ENCODE measurements at regions not wholly inside any gene's neighbourhood (a gene's known extent, or its start where the extent isn't known, plus 50 kb on each side); places are given as distances from the start of the nearest gene placed in this dataset.
A peak's percentile ranks its signal among the peaks of the same experiment; 100 is the strongest.

GRCh38 chr22:49271831-49272230 lies 555.8 kb downstream of the BRD1 start:
- intact Hi-C loops (cut with DNase I) = no loop called here
- peak; percentile 13 for DNase-seq (ENCODE audit: low spot score)

DNA sequence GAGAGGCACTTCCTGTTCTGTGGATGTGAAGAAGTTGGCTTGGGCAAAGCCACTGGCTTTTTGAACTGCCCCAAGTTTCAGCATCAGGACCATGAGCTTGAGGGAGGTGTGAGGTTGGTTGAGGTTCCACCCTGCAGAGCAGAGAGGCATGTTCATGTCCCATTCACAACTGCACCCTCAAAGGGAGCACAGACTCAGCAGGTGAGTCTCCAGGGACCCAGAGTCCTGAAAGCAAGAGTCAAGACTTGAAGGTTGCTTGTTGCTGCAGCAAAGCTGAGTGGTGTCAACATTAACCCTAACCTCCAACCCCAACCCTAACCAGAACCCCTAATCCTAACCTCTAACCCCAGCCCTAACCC lies 556.3 kb downstream of the BRD1 start:
- intact Hi-C loops (cut with DNase I) = no loop called here

GRCh38 chr22:49270595-49271368 lies 556.9 kb downstream of the BRD1 start:
- peak; percentile 59 for DNase-seq (ENCODE audit: low spot score)
- intact Hi-C loops (cut with DNase I) = no loop called here

More for the DNA sequence above, 556.3 kb downstream of the BRD1 start:
- no peak for DNase-seq (ENCODE audit: low spot score)

GRCh38 chr22:49269928-49270327 lies 557.7 kb downstream of the BRD1 start:
- intact Hi-C loops (cut with DNase I) = no loop called here
- DNase-seq (ENCODE audit: low spot score) = peak; percentile 49

DNA sequence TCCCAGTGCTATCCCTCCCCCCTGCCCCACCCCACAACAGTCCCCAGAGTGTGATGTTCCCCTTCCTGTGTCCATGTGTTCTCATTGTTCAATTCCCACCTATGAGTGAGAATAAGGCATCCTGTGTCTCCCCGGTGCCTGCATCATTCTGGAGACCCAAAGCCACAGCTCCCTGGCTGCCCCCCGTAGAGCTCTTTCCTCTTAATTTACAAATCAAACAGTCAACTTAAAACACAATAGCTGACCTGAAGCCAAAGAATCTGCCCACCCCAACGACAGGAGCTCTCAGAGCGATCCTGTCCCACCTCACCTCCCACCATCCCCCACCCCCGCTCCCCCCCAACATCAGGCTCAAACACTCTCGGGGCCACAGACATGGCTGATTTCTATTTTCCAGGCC lies 558.3 kb downstream of the BRD1 start:
- peak; percentile 12 for DNase-seq (ENCODE audit: low spot score)

DNA sequence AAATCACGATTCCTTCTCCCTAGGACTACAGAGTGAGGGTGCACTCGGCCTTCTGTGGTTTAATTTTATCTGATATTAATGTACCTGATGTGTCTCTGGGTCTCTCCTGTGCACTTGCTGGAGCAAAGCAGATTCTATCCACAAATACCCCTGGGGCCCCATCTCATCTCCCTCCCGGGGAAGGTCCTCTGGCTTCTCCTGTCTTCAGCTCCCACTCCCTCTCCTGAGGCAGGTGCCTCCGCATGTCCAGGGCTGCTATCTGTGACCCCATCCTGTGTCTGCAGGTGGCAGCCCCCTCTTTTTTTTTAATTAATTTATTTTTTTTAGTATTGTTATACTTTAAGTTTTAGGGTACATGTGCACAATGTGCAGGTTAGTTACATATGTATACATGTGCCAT lies 558.7 kb downstream of the BRD1 start:
- intact Hi-C loops (cut with DNase I) = no loop called here
- no peak for DNase-seq (ENCODE audit: low spot score)

More for the DNA sequence above, 558.3 kb downstream of the BRD1 start:
- intact Hi-C loops (cut with DNase I) = no loop called here

GRCh38 chr22:49267996-49268395 lies 559.7 kb downstream of the BRD1 start:
- intact Hi-C loops (cut with DNase I) = no loop called here
- peak; percentile 41 for DNase-seq (ENCODE audit: low spot score)

DNA sequence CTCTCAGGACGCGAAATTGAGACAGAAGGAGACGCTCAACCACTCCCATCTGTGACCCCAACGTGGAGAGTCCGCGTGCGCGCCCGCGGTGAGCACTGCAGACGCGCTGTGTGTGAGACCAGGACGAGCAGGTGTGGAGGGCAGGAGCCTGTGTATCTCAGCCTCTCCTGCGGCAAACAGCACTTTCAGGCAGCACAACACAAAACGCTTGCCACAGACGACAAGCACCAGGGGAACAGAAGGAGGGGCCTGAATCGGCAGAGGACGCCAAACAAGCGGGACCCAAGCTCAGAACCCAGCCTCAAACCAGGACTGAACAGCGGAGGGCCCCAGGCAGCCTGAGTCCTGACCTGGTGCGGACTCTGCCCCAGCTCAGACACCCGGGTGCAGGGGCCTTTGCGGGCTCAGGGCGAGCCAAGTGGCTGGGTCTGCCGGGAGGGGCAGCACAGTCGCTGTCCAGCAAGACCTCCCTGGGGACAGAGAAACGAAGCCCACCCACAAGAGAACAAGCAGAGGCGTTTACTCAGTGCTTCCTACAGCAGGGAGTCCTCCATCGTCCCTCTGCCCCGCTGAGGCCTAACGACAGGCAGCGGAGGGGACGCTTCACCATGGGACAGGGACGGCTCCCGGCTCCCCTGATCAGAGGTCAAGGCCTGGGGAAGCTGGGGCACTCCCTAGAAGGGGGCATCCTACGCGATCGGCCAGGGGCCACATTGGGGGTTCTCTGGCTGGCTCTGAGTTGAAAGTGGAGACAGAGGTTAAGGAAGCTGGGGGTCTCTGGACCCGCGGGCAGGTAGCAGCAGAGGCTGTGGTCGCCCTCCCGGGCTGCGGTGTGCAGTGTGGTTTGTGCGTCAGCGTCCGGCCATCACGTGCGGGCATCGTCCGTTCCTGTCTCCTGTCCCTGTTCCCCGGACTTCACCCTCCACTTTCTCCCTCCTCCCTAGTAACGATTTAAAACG lies 560.8 kb downstream of the BRD1 start:
- DNase-seq (ENCODE audit: low spot score) = peak; percentile 68
- intact Hi-C loops (cut with DNase I) = no loop called here

DNA sequence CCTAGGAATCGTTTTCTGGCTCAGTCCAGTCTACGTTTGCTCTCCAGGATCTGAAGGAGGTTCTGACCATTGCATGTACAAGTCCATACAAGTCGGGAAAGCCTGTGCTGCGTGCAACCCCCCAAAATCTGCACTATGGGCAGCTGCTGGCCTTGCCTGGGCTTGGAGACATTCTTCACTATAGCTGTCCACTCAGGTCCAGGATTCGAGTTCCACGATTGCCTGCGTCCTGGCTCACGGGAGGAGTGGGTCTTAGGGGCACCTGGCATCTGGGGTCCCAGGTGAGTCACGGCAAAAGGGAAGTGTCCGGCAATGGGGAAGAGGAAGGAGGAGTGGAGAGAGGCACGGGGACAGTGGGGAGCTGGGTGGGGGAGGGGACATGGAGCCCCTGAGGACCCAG lies 563.0 kb downstream of the BRD1 start:
- intact Hi-C loops (cut with DNase I) = no loop called here
- DNase-seq (ENCODE audit: low spot score) = no peak

DNA sequence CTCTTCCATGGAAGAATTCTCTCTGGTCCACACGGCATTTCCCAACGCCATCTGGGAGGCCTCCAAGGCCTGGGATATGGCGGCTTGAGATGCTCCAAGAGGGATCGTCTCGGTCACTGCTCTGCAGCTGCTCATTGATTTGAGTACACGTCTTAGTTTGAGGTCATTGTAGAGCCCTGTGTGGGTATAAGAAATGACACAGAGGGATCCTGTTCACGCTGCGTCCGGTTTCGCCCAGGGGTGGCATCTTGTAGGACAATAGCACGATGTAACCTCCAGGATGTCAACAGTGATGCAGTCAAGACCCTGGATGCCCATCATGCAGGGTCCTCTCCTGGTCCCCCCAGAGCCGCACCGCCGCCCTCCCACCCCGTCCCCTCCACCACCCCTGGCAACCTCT lies 564.6 kb downstream of the BRD1 start:
- intact Hi-C loops (cut with DNase I) = no loop called here
- peak; percentile 47 for DNase-seq (ENCODE audit: low spot score)

GRCh38 chr22:49262167-49262566 lies 565.5 kb downstream of the BRD1 start:
- intact Hi-C loops (cut with DNase I) = no loop called here
- peak; percentile 58 for DNase-seq (ENCODE audit: low spot score)

DNA sequence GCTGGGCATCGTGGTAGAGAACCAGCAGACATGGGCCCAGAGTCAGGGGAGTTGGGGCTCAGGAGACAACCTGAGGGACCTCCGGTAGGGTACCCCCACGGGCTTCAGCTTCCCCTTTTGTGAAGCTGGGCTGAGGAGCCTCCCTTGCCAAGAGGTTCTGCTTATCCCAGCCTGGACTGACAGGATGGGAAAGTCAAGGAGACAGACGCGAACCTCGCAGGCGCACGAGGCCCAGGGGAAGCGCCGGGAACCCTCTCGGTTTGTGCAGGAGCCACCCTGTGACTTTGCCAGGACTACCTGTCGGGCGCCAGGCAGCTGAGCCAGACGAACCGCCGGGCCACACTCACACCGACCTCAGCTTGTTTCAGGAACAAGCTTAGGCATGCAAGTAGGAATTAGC lies 566.1 kb downstream of the BRD1 start:
- DNase-seq (ENCODE audit: low spot score) = peak; percentile 69
- intact Hi-C loops (cut with DNase I) = no loop called here

GRCh38 chr22:49260681-49261580 lies 566.7 kb downstream of the BRD1 start:
- intact Hi-C loops (cut with DNase I) = no loop called here
- DNase-seq (ENCODE audit: low spot score) = peak; percentile 51

- peak; percentile 38 for DNase-seq (ENCODE audit: low spot score)
- intact Hi-C loops (cut with DNase I) = no loop called here
These were observed 567.6 kb downstream of the BRD1 start for GRCh38 chr22:49259839-49260615.

DNA sequence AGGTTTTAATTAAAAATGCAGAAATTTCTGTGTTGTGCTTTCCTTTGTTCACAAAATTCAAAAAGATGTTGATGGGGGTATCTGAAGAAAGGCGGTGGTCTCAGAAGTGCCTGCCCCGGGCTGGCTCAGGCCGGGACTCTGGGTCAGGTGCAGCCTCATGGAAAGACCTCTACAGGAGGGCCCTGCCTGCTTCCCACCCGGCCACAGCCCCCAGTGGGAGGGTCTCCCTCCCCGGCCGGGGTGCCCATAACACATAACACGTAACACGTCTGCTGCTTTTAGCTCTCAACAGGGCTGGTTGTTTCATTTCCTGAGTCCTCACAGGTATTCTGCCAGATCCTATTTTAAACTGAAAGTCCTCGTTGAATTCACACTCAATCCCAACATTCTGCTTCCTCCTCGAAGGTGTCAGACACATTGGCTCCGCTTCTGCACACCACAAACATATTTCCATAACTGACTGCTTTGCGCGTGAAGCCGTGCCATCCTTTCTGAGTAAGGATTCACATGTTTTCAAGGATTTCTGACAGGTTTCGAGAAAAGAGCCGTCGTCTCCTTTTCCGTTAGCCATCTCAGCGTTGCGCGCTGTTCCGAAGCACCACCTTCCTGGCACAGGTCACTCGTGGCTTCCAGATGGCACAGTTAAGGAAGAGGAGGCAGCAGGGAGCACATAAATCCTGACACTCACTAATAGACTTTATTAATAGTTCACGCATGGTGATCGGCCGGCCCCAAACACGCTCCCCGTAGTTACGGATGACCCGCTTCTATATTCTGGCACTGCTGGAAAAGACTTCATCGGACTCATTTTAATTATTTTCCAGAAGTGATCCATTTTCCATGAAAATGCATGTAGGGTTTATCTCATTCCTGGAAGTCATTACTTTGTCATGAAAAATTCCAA lies 569.3 kb downstream of the BRD1 start:
- DNase-seq (ENCODE audit: low spot score) = peak; percentile 71

DNA sequence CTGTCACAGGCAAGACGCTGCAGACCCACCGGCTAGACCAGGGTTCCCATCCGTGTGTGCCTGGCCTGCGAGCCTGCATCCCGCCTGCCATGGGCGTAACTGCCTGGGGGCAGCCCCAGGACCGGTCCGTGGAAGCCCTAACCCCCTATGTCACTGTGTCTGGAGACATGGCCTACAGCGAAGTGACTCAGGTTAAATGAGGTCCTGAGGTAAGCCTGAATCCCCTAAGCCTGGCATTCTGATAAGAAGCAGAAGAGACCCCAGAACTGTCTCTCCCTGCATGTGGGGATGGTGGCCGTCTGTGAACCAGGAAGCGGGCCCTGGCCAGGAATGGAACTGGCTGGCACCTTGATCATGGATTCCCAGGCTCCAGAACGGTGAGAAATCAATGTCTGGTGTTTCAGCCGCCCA lies 570.1 kb downstream of the BRD1 start:
- DNase-seq (ENCODE audit: low spot score) = peak; percentile 55
- intact Hi-C loops (cut with DNase I) = no loop called here

More for the DNA sequence above, 569.3 kb downstream of the BRD1 start:
- intact Hi-C loops (cut with DNase I) = no loop called here

DNA sequence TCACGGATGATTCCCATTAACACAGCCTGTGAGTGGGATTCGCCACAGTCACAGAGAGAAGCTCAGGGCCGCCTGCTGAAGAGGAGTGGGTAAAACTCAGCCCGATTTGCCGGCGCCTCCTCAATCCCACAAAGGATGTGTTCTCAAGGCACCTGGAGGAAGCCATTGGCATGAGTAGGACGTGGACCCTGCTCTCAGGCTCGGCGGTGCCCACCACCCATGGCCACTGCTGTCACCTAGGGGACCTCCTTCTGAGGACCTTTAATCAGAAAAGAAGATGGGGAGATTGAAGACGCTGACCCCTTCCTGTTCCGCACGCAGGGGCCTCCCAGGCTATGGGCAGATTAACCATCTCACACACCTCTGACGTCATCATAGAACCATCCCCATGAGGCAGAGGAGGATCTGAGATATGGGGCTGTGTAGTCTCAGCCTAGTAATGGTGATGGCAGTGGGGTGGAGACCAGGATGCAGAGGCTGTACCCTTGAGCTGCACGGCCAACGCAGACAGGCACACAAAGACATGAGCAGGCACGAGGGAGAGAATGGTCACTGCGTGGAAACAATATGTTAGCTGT lies 571.8 kb downstream of the BRD1 start:
- intact Hi-C loops (cut with DNase I) = no loop called here
- peak; percentile 49 for DNase-seq (ENCODE audit: low spot score)
